HG02642 (cell line): ENCODE measurements at regions not wholly inside any gene's neighbourhood (a gene's known extent, or its start where the extent isn't known, plus 50 kb on each side); places are given as distances from the start of the nearest gene placed in this dataset.
A peak's percentile ranks its signal among the peaks of the same experiment; 100 is the strongest.
"Not testable (repeated sequence)": the region's sequence is repeated elsewhere in the genome, so short reads cannot be mapped to it uniquely, and the experiment has no call there.

ENCODE experiments used
- ATAC-seq: cut with Tn5 transposase; IDR thresholded peaks from one replicate; pipeline ENCODE4 v1.9.1; 2021; ENCODE audit warnings: mild to moderate bottlenecking; ENCODE audit not compliant: unreplicated experiment, poor library complexity

GRCh38 chr3:177336873-177337450 lies 139.7 kb upstream of the TBL1XR1 start:
- ATAC-seq: no peak

GRCh38 chr3:177337541-177338331 lies 140.5 kb upstream of the TBL1XR1 start:
- peak; percentile 91 for ATAC-seq

DNA sequence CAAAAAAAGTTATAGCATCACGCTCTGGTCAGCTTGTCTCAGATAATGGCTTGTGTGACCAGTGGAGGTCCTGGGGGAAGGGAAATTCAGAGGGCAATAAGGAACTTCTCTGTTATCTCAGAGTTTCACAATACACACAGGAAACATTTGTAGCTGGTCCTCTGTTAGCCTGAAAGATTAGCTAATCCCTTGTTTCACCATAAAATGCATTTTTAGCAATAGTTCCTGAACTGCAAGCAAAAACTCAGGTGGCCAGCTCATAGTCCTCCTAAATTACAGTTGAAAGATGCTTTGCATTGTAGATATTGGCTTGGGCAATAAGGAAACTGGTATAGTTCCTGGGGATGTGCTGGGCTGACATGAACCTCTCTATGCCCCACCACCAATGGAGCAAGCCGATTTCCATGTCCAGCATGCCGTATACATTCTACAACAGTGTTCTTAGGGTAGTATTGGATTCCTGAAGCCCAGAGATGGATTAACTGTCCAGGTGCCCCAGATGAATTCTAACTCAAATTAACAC lies 141.5 kb upstream of the TBL1XR1 start:
- ATAC-seq: no peak

DNA sequence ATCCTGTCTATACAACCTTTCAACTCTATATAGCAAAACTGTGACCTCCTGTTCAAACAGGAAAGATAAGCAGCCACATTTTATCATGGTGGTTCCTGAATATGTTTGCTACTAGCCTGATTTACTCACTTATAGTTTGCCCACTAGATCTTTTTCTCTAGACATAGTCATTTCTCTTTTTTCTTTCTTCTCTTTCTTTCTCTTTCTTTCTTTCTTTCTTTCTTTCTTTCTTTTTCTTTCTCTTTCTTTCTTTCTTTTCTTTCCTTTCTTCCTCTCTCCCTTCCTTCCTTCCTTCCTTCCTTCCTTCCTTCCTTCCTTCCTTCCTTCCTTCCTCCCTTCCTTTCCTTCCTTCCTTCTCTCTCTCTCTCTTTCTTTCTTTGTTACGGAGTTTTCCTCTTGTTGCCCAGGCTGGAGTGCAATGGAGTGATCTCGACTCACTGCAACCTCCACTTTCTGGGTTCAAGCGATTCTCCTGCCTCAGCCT lies 142.0 kb upstream of the TBL1XR1 start:
- not testable (repeated sequence) for ATAC-seq

DNA sequence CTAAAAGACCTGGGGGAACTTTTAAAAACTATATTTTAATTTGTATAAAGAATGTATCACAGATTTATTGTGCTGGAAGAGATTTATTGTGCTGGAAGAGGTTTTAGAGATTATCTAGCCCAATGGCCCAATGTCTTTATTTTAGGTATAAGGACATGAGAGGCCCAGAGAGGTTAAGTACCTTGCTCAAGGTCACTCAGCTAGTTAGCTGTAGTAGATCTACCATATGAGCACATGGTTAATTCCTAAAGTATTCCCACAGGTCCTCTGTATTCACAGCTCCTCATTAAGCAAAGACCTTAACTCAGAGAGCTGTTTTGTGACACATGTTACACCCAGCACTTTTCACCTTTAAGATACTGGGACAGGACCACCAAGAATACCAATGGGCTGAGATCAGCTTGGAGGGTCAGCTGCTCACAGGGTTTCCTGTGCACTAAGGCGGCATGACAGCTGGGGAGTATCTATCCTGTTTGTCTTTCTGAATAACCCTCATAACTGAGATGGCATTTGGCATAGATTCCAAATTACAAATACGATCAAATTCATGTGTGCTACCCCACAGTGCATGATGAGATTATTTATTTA lies 143.1 kb upstream of the TBL1XR1 start:
- ATAC-seq: no peak

- no peak for ATAC-seq
These were observed 144.6 kb upstream of the TBL1XR1 start for GRCh38 chr3:177341736-177342419.

DNA sequence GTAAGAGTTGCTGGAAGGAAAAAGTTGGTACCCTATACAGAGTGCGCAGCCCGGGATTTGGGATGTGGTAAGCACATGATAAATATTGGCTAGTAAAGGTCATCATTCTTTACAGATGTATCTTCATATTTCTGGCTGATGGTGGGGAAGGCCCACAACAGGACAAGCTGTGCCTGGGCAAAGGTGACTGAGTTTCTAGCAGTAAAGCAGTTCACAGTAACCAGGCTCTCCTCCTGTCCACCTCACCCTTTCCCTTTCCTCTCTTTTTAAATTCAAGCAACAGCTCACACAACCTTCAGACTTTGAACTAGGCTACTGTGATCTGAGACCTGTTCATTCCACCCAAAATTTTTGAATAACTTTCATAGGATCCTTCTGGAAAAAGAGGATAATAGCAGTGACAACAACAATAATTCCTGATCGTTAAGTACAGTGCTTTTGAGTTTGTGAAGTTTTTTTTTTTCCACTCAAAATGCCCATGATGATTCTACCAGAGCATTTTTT lies 145.9 kb upstream of the TBL1XR1 start:
- ATAC-seq: no peak

- peak; percentile 86 for ATAC-seq
These were observed 148.0 kb upstream of the TBL1XR1 start for GRCh38 chr3:177345049-177345972.

GRCh38 chr3:177345973-177346503 lies 148.8 kb upstream of the TBL1XR1 start:
- ATAC-seq: no peak

DNA sequence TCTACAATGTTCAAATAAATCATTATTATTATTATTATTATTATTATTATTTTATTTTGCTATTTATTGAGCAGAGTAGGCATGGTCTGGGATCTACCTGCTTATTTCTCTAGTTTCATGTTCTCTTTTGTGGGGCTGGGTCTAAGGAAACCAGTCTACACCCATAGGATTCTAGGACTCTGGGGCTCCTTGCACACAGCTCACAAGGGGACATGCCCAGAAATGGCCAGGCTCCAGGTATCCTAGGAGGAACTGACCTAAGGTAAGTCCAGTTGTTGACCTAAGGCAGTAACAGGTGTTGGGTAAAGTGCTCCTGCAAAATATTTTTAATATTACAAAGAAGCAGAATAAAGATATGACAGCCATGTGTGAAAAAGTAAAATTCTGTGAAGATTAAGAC lies 149.6 kb upstream of the TBL1XR1 start:
- ATAC-seq: no peak

GRCh38 chr3:177347611-177348010 lies 150.3 kb upstream of the TBL1XR1 start:
- ATAC-seq: no peak

DNA sequence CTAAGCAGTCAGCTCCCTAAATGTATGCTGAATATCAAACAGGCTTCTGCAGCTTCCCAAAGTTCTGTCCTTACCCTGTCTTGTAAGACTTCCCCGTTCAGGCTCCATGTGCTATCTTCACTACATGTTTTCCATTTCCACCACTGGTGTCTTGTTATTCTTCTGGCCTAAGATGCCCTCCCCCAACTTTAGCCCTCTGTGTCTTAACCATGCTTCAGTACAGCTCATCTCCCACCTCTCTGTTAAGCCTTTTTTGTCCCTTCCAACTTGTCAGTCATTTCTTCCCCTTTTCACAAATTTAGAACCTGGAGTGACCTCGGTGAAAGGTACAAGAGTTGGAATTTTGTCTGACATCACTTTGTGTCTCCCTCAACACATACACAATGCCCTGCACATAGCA lies 151.7 kb upstream of the TBL1XR1 start:
- ATAC-seq: no peak

GRCh38 chr3:177349384-177349783 lies 152.1 kb upstream of the TBL1XR1 start:
- no peak for ATAC-seq

DNA sequence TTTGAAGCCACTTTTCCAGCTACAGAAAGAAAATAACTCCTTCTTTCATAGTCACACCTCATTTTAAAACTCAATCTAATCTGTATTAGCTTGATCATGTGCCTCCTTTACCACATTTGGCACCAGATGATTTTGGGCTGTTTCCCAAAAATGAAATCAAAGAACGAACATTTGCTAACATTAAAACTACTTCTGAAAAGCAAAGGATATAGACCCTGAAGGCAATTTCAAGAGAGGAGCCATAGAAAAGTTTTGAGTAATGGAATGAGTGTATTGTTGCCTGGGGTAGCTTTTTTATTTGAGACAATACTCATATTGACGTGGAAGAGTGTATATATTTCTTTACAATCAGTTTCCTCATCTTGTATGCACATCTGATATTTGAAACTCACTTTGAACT lies 152.8 kb upstream of the TBL1XR1 start:
- ATAC-seq: no peak

GRCh38 chr3:177351206-177351605 lies 153.9 kb upstream of the TBL1XR1 start:
- ATAC-seq: no peak

DNA sequence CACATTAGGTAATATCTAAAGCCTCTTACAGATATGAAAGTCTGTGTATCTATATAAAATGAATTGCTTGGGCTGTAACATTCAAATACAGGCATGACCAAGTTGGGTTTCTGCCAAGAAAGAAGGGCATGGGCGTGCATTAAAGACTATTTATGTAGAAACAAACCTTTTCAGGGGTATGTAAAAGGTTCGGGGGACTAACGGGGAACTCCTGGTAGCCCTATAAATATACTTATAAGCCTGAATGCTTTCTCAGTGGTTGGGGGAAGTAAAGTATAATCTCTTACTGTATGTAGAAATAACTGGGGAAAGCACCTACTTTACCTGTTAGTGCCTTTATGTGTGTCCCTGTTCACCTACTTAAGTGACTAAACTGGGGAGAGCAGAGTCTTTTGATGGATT lies 154.5 kb upstream of the TBL1XR1 start:
- ATAC-seq: peak; percentile 97

DNA sequence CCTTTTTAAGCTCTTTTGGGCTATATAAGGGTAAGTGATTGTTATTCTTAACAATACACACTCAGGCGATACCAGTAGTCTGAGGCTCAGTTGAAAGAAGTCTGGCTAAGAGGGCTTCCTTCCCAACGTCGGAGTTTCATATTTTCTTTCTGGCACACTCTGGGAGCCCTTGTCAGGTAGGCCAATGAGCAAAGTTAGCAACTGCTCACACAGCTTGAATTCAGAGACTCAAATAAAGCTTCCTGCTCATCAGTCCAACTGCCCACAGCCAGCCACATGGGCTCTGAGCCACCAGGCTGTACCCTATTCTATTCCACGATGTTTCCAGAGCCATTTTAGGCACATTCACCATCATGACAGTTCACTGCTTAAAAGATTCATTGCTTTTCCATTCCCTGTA lies 155.1 kb upstream of the TBL1XR1 start:
- ATAC-seq: no peak

- ATAC-seq: no peak
These were observed 155.9 kb upstream of the TBL1XR1 start for GRCh38 chr3:177353140-177353539.

DNA sequence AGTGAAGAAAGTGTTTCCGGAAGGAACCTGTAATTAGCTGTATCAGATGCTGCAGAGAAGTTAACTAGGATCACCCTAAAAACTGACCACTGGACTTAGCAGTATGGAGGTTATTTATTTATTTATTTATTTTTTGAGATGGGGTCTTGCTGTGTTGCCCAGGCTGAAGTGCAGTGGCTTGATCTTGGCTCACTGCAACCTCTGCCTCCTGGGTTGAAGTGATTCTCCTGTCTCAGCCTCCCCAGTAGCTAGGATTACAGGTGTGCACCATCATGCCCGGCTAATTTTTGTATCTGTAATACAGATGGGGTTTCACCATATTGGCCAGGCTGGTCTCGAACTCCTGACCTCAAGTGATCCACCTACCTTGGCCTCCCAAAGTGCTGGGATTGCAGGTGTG lies 156.6 kb upstream of the TBL1XR1 start:
- ATAC-seq: not testable (repeated sequence)
